NCI-H2196 (cell line): ENCODE measurements at regions not wholly inside any gene's neighbourhood (a gene's known extent, or its start where the extent isn't known, plus 50 kb on each side); places are given as distances from the start of the nearest gene placed in this dataset.
"Not testable (repeated sequence)": the region's sequence is repeated elsewhere in the genome, so short reads cannot be mapped to it uniquely, and the experiment has no call there.

Source experiments
- DNase-seq: peaks from one replicate; lab custom pipeline; 2025; ENCODE audit not compliant: unreplicated experiment; lab: John Stamatoyannopoulos, UW

DNA sequence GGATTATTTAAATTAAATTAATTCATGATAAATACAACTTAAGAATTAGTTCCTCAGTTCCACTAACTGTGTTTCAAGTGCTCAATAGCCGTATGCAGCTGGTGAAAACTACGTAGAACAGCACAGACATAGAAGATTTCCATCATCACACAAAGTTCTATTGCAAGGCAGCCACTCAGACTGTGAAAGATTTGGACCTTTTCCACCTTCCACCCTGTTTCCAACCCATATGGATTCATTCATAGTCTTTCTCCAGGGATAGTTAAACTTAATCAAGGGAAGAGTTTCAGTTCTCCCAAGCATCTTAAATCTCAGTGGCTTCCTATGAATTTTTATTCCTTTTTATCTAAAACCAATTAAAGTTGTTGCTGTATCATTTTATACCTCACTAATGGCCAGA is 2030.8 kb downstream of the SUCLG1 start:
- no peak for DNase-seq

DNA sequence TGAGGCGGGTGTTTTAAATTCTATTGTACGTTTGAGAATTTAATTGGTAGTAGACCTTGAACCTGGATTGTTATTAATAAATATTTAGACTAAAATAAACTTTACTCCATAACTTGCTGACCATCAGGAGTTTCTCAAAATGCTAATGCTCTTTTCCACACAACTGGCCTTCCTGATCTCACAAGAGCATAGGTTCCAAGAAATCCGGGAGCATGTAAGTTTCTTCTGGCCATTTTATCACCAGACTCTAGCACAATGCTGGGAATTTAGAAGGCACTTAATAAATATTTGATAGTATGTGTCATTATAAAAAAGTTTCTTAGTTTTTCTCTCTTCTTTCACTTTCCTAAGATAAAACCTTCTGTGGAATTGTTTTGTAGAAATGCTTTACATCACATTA is 2047.1 kb downstream of the SUCLG1 start:
- DNase-seq: no peak

DNA sequence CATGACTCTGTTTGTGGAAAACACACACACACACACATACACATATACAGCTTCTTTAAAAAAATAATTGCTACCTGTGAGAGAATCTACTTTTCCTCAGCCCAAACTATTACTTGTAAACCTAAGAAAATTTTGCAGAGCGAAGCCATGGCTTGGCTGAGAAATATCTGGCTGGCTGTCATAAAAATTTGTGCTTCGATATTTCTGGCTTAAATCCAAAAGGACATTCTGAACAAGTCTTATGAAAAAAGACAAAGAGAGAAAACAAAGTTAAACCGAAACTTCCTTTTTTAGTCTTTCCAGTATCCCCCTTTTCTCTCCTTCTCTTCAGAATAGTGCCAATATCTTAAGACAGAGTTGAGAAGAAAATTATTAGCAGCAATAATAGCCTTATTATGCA is 2048.0 kb downstream of the SUCLG1 start:
- no peak for DNase-seq

- DNase-seq: no peak
These were observed 2063.5 kb downstream of the SUCLG1 start for GRCh38 chr2:82395531-82395930.

GRCh38 chr2:82391386-82391785 is 2067.7 kb downstream of the SUCLG1 start:
- DNase-seq: no peak

DNA sequence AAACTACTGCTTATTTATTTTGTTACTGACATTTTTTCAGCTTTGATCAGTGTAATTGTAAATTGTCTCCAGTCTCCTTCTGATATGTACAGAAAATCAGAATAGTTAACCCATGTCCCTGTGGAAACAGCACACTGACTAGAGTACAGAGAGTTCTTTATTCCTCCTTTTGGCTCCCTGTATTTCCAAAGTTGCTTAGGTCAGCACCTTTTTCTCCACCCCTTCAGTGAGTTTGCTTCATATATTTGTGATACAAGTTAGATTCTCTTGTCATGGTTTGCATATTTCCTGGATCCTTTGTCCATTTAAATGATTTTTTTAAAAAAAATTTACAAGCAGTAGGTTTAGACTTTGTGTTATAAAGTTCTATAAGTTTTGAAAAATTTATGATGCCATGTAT is 2051.1 kb upstream of the LRRTM1 start:
- no peak for DNase-seq

DNA sequence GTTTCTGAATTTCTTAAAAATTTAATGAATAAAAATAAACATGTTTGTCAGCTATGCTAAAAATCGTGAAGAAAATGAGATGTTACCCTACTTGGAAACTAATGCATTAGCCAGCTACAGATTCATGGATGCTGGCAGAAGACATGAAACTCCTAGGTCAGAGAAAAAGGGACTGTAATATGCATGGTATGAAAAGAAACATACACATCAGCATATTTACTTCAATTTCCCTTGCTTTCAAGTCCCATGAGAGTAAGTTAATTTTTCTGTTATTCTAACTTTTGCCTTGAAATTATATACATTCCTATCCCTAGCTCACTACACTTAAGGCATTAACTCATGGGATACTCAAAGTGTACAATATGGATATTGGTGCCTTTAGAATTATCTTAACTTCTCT is 2041.4 kb upstream of the LRRTM1 start:
- no peak for DNase-seq

DNA sequence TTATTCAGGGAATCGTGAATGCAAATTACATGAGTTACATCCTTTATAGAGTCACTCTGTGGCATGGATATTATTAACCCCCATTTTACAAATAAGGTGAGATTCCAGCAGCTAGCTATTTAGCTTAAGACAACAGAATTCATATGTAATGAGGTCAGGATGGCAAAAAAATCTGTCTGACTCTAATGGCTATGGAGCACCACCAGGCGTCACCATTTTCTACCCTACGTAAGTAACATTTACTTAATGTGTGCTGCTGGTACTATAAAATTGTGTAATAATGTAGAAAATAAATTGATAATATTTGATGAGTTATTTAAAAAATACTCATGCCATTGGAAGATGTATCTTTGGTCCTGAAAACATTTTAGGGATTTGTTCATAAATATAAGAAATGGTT is 2040.1 kb upstream of the LRRTM1 start:
- no peak for DNase-seq

GRCh38 chr2:82342356-82342755 is 2037.8 kb upstream of the LRRTM1 start:
- DNase-seq: no peak

DNA sequence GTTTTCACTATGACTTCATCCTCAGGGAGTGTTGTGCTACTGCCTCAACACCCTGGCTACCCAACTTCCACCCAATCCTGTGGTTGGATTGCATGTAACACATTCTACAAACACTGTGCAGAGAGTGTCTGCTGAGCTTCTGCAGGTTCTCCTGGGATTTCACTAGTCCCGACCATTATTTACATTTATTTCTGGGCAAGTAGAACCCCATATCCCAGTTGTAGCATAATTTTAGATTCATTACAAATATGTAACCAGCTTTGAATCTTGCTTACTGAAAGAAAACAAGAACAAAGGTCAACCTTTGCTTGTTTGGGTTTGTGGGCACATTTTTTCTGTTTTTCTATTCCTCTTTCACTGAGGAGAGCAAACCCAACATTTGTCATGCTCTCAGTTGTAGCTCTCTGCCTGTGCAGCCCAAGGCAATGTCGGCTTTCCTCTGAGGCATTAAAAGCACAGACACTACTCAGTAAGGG is 2036.1 kb upstream of the LRRTM1 start:
- no peak for DNase-seq

DNA sequence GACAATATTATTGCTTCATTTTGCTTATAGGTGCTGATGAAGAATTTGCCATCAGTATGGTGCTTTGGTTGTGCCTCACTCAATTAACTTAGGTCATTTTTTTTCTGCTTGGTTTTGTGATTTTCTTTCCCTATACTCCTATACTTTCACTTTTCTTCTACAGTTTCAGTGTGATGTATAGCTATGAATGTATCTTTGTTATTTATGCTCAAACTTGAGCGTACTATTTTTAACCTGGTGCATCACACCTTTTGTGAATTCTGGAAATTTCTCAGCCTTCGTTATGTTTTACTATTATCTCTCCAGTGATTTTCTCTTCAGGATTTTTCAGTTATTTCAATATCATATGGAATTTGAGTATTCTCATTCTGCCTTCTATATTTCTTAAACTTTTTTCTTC is 2035.3 kb upstream of the LRRTM1 start:
- DNase-seq: no peak

DNA sequence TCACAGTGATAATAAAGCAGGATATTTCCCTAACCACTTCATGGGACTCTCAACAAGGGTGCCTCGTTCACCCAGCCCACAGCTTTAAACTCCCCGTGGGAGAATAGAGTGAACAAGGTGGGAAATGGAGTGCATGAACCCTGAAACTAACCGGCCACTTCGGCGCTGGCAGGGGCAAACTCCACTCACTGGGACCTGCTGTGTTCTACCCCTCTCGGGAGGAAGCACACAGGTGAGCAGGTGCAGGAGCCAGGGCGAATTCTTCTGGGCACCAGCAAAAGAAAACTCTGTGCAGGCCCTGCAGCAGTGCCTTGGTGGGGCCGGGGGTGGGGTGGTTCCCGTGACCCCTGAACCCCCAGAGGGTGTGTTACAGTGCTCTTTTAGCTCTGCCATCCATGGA is 2029.1 kb upstream of the LRRTM1 start:
- no peak for DNase-seq

GRCh38 chr2:82330155-82330554 is 2025.6 kb upstream of the LRRTM1 start:
- DNase-seq: no peak

DNA sequence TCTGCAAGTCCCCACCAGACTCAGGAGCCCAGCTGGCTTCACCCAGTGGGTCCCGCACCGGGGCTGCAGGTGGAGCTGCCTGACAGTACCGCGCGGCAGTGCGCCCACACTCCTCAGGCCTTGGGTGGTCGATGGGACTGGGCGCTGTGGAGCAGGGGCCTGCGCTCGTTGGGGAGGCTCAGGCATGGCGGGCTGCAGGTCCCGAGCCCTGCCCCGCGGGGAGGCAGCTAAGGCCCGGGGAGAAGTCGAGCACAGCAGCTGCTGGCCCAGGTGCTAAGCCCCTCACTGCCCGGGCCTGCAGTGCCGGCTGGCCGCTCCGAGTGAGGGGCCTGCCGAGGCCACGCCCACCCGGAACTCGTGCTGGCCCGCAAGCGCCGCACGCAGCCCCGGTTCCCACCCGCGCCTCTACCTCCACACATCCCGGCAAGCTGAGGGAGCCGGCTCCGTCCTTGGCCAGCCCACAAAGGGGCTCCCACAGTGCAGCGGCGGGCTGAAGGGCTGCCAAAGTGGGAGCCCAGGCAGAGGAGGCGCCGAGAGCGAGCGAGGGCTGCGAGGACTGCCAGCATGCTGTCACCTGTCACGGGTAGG is 2021.7 kb upstream of the LRRTM1 start:
- DNase-seq: not testable (repeated sequence)

GRCh38 chr2:82320296-82320695 is 2015.7 kb upstream of the LRRTM1 start:
- no peak for DNase-seq

GRCh38 chr2:82317012-82317411 is 2012.5 kb upstream of the LRRTM1 start:
- DNase-seq: no peak

DNA sequence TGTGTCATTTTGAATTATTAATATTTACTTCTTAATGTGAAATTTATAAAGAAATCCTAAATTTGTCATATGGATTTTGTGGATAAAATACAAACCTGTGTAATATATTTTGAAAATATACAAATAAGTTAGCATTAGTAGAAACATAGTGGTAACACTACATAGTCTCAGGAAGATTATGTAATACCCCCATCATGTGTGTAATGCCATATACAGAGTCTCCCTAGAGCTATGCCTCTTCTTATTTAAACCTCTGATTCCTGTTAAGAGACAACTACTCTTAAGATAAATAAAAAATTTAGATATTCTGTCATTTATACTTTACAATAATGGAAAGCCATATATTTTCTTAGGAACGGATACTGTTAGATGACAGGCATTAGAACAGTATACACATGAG is 2012.0 kb upstream of the LRRTM1 start:
- no peak for DNase-seq

GRCh38 chr2:82314836-82315472 is 2010.4 kb upstream of the LRRTM1 start:
- no peak for DNase-seq

DNA sequence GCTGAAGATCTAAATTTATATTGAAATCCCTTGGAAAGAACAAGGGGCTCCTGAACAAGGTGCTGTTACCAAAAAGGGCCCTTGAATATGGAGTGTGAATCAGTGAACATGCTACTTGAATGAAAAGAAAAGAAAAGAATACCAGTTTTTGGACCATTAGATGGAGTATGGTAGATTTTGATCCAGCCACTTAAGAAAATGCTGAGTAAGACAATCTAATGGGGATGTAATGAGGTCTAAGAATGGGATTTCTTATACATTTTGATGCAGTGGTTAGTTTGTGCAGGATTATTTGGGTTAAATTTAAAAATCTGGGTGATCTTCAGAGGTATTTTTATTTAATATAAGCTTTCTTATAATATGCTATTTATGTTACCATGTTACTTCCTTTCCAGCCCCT is 2003.0 kb upstream of the LRRTM1 start:
- no peak for DNase-seq

GRCh38 chr2:82301506-82301905 is 1997.0 kb upstream of the LRRTM1 start:
- DNase-seq: no peak

- DNase-seq: no peak
These were observed 1984.9 kb upstream of the LRRTM1 start for GRCh38 chr2:82289446-82289845.

GRCh38 chr2:82283075-82283474 is 1978.5 kb upstream of the LRRTM1 start:
- DNase-seq: no peak
